22Rv1 (cell line): ENCODE measurements at regions not wholly inside any gene's neighbourhood (a gene's known extent, or its start where the extent isn't known, plus 50 kb on each side); places are given as distances from the start of the nearest gene placed in this dataset.

Experiments
- H3K27ac ChIP-seq: fragments of 450-650 bp; 2 replicates; pipeline ENCODE4 v1.5.1; 2017
- ZFX ChIP-seq: fragments of 450-650 bp; IDR thresholded peaks from 2 replicates; pipeline ENCODE4 v1.6.1; 2017; ENCODE audit warnings: antibody characterized with exemption, borderline replicate concordance
- TF ChIP-seq, protein P1 (sequence below): fragments of 450-650 bp; IDR thresholded peaks from 2 replicates; pipeline ENCODE4 v1.5.1; 2017; ENCODE audit warnings: mild to moderate bottlenecking

GRCh38 chr5:74544811-74545210 lies 95.7 kb downstream of the ENC1 start:
- H3K27ac ChIP-seq = no peak overlapping the region
- TF ChIP-seq ZFX = no peak
- TF ChIP-seq, protein P1, sequence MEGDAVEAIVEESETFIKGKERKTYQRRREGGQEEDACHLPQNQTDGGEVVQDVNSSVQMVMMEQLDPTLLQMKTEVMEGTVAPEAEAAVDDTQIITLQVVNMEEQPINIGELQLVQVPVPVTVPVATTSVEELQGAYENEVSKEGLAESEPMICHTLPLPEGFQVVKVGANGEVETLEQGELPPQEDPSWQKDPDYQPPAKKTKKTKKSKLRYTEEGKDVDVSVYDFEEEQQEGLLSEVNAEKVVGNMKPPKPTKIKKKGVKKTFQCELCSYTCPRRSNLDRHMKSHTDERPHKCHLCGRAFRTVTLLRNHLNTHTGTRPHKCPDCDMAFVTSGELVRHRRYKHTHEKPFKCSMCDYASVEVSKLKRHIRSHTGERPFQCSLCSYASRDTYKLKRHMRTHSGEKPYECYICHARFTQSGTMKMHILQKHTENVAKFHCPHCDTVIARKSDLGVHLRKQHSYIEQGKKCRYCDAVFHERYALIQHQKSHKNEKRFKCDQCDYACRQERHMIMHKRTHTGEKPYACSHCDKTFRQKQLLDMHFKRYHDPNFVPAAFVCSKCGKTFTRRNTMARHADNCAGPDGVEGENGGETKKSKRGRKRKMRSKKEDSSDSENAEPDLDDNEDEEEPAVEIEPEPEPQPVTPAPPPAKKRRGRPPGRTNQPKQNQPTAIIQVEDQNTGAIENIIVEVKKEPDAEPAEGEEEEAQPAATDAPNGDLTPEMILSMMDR = no peak

DNA sequence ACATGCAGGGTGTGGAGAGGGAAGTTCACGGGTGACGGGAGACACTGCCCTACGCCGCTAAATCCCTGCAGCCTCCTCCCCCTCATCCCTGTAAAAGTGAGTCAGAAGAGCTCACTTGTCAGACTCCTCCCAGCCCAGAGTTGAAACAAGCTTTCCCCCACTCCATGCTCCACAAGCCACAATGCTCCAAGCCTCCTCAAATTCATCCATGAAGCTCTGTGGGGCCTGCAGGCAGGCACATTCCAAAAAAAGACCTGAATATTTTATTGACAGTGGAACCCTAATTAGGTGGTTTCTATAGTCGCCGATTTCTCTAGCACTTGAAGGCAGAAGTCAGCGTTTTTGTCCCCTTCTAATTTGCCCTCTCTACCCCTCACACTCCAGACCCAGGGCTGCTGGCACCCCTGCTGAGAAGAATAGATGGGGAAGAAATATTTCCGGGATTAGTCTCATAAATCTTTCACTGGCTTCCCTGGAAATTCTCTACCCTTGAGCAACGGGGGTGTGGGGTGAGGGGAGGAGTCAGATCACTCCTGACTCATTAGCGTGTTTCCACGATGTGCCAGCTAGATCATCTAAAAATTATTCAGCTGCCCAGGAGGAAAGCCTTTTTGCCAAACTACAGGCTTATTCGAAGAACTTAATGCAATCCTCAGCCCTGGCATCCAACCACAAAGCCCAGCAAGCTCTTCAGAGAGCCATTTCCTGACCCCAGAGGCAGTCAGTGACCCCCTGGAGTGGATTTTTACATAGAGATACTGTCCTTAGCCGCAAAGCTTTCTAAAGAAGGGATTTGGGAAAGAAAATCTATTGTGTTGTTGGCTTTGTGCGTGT lies 97.1 kb downstream of the ENC1 start:
- H3K27ac ChIP-seq = no peak overlapping the region

GRCh38 chr5:74542482-74542881 lies 98.0 kb downstream of the ENC1 start:
- no peak overlapping the region for H3K27ac ChIP-seq

More for the DNA sequence above, 97.1 kb downstream of the ENC1 start:
- TF ChIP-seq ZFX = no peak
- TF ChIP-seq, protein P1 = no peak

DNA sequence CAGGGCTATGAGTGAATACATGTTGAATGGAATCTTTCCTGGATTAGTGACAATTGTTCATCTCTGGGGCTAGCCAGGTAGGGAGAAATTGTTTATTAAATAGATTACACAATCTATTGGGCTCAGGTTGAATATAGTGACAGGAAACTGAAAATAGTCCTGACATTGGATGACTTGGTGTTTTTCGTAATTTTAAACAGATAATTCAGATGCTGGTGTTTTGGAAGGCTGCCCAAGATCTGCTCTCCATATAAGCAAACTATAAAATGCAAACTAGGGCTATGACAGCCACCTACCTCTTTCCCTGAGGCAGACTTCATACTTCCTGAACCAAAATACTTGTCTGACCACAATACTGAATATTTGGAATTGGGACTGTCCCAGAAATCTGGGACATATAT lies 99.1 kb downstream of the ENC1 start:
- no peak for TF ChIP-seq ZFX
- TF ChIP-seq, protein P1 = no peak
- H3K27ac ChIP-seq = no peak overlapping the region

More at GRCh38 chr5:74542482-74542881, 98.0 kb downstream of the ENC1 start:
- TF ChIP-seq, protein P1 = no peak
- TF ChIP-seq ZFX = no peak

DNA sequence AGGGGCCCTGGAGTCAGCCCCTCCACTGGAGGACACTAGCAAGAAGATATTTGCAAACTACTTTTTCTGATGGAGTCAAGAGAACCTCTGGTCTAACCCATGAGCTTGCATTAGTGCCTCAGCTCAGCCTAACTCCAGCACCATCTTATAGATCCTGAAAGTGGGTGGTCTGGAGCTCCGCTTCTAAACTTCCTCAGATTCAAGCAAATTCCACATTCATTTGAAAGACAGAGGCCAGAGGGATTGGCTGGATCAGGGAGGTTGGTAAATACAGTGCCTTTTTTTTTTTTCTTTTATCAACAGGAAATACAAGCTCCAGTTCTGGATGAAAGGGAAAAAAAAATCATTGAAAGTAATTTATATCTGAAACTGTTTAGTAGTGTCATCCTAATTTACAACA lies 99.9 kb downstream of the ENC1 start:
- TF ChIP-seq ZFX = no peak
- TF ChIP-seq, protein P1 = no peak
- H3K27ac ChIP-seq = 0 out of 2 replicates have a peak overlapping the region, but pooled peaks have one; percentile 20

DNA sequence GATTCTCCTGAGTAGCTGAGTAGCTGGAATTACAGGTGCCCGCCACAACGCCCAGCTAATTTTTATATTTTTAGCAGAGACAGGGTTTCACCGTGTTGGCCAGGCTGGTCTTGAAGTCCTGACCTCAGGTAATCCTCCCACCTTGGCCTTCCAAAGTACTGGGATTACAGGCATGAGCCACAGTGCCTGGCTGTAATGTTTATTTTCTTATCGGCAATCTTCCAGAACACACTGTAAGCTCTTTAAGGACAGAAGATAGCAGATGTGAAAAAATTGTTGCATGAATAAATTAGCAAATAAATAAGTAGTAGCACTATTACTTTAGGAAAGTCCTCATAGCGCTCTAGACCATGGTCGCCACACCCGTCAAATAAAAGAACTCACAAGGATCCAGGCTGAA lies 100.5 kb downstream of the ENC1 start:
- 0 out of 2 replicates have a peak overlapping the region, but pooled peaks have one; percentile 20 for H3K27ac ChIP-seq
- TF ChIP-seq, protein P1 = no peak
- no peak for TF ChIP-seq ZFX

DNA sequence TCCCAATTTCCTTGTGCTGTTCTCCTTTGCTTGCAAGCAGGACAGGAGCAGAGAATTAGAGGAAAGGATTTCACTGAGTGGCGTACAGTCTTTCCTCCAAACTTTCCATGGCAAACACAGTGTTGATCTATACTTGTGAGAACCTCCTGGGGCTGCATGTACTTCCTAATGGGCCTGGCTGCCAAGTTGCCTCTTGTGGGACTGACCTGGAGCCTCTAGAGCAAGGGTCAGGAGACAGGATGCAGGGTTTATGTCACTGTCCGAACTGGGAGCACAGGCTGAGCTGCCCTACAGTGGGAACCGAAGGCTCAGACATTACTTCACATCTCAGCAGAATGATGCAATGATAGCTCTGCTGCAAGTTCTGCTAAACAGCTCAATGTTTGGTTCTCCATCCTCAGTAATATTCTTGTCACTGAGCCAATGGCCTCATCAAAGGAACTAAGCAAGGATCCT lies 102.3 kb downstream of the ENC1 start:
- TF ChIP-seq, protein P1 = no peak
- TF ChIP-seq ZFX = no peak
- H3K27ac ChIP-seq = no peak overlapping the region
